Natural killer cell (primary cell): ENCODE measurements at regions not wholly inside any gene's neighbourhood (a gene's known extent, or its start where the extent isn't known, plus 50 kb on each side); places are given as distances from the start of the nearest gene placed in this dataset.

ENCODE experiments used
- ATAC-seq, 3 donors: fragments of 150-1000 bp in 2 of 3; fragments of 200-7000 bp in 1 of 3; cut with Tn5 transposase; 1 replicate in 1 of 3; 2 replicates in 2 of 3; pipeline ENCODE4 v1.10.0; 2021; ENCODE audit warnings: mild to moderate bottlenecking in 2 of 3, moderate library complexity in 2 of 3
- DNase-seq, 2 donors: peaks; one replicate each; pipeline versions ENCODE4 v3.0.0 to v3.0.0-alpha.2; 2013 to 2021; ENCODE audit warnings: mixed read lengths in 1 of 2
- H3K27ac ChIP-seq: one replicate; pipeline ENCODE4 v1.5.1; 2013; ENCODE audit warnings: mild to moderate bottlenecking, low read length
- H3K27me3 ChIP-seq: one replicate; pipeline ENCODE4 v1.6.1; 2013; ENCODE audit warnings: low read length; ENCODE audit not compliant: control insufficient read depth, insufficient read depth
- H3K36me3 ChIP-seq: one replicate; pipeline ENCODE4 v1.6.1; 2013; ENCODE audit warnings: low read length; ENCODE audit not compliant: control insufficient read depth, insufficient read depth
- H3K4me1 ChIP-seq: one replicate; pipeline ENCODE4 v1.6.1; 2013; ENCODE audit warnings: low read length; ENCODE audit not compliant: control insufficient read depth, insufficient read depth
- H3K4me3 ChIP-seq: one replicate; pipeline ENCODE4 v1.5.1; 2013; ENCODE audit warnings: low read length
- H3K9me3 ChIP-seq: one replicate; pipeline ENCODE4 v1.6.1; 2013; ENCODE audit warnings: low read length; ENCODE audit not compliant: control insufficient read depth, insufficient read depth
- H3K27ac Mint-ChIP-seq, 2 donors: one replicate each; pipeline ENCODE4 v1.8.0; 2022; ENCODE audit warnings: mild to moderate bottlenecking in 2 of 2, mixed read lengths in 2 of 2, moderate library complexity in 1 of 2
- H3K27me3 Mint-ChIP-seq, 2 donors: one replicate each; pipeline ENCODE4 v1.8.0; 2022; ENCODE audit warnings: low read depth in 2 of 2, mixed read lengths in 2 of 2
- H3K36me3 Mint-ChIP-seq: one replicate; pipeline ENCODE4 v1.8.0; 2022; ENCODE audit warnings: mixed read lengths
- H3K4me1 Mint-ChIP-seq, 2 donors: one replicate each; pipeline ENCODE4 v1.8.0; 2022; ENCODE audit warnings: mixed read lengths in 2 of 2
- H3K4me3 Mint-ChIP-seq: one replicate; pipeline ENCODE4 v1.8.0; 2022; ENCODE audit warnings: mild to moderate bottlenecking, moderate library complexity, mixed read lengths
- H3K9me3 Mint-ChIP-seq, 2 donors: one replicate each; pipeline ENCODE4 v1.8.0; 2022; ENCODE audit warnings: mixed read lengths in 2 of 2
- CTCF ChIP-seq: fragments of 200-600 bp; IDR thresholded peaks from one replicate; pipeline ENCODE4 v1.8.0; 2022; ENCODE audit warnings: antibody characterized with exemption
- WGBS: methylation state at CpG from one replicate; pipeline ENCODE4 v1.1.7; 2013; ENCODE audit warnings: missing lambda C conversion rate; ENCODE audit not compliant: insufficient coverage; 5-methylcytosine and 5-hydroxymethylcytosine counted together
- intact Hi-C: fragments of 100-400 bp; cut with micrococcal nuclease; formaldehyde crosslinking; loops from one replicate; pipeline ENCODE4 v1.14.2; 2022

GRCh38 chr14:51512316-51512715 lies 139.4 kb upstream of the FRMD6 start:
- H3K27ac Mint-ChIP-seq = no peak overlapping the region
- WGBS = 87% methylated on average over 2 of the region's 2 CpGs
- intact Hi-C loops = no loop called here

GRCh38 chr14:51513281-51513680 lies 138.4 kb upstream of the FRMD6 start:
- no peaks in the 10 kb centered on the region for H3K9me3 ChIP-seq
- H3K27ac ChIP-seq = no peak overlapping the region
- WGBS = 73% methylated on average over 3 of the region's 3 CpGs
- H3K4me3 ChIP-seq = no peak overlapping the region
- Mint-ChIP-seq H3K4me3 (no peak overlapping the region), H3K4me1 (no peaks in the 10 kb centered on the region), H3K9me3 (no peaks in the 10 kb centered on the region), H3K27ac (no peak overlapping the region), H3K27me3 (peaks cover 13 to 37% of the 10 kb centered on the region in 2 donors), H3K36me3 (no peaks in the 10 kb centered on the region)
- no peaks in the 10 kb centered on the region for H3K27me3 ChIP-seq
- intact Hi-C loops = no loop called here
- no peak for ATAC-seq
- H3K4me1 ChIP-seq = no peaks in the 10 kb centered on the region
- no peaks in the 10 kb centered on the region for H3K36me3 ChIP-seq
- TF ChIP-seq CTCF = no peak
- no peak for DNase-seq

More at GRCh38 chr14:51512316-51512715, 139.4 kb upstream of the FRMD6 start:
- ATAC-seq = no peak
- H3K4me1 ChIP-seq = no peaks in the 10 kb centered on the region
- H3K4me1 Mint-ChIP-seq = no peaks in the 10 kb centered on the region
- H3K36me3 ChIP-seq = no peaks in the 10 kb centered on the region
- peaks cover 13 to 32% of the 10 kb centered on the region in 2 donors for H3K27me3 Mint-ChIP-seq
- H3K27me3 ChIP-seq = no peaks in the 10 kb centered on the region
- no peak for DNase-seq
- no peak overlapping the region for H3K27ac ChIP-seq
- H3K9me3 ChIP-seq = no peaks in the 10 kb centered on the region
- no peak overlapping the region for H3K4me3 ChIP-seq
- no peaks in the 10 kb centered on the region for H3K36me3 Mint-ChIP-seq
- H3K4me3 Mint-ChIP-seq = no peak overlapping the region
- no peak for TF ChIP-seq CTCF
- no peaks in the 10 kb centered on the region for H3K9me3 Mint-ChIP-seq

GRCh38 chr14:51513933-51514332 lies 137.8 kb upstream of the FRMD6 start:
- Histone ChIP-seq H3K4me1 (no peaks in the 10 kb centered on the region), H3K4me3 (no peak overlapping the region), H3K27me3 (no peaks in the 10 kb centered on the region), H3K9me3 (no peaks in the 10 kb centered on the region), H3K27ac (no peak overlapping the region), H3K36me3 (no peaks in the 10 kb centered on the region)
- intact Hi-C loops = no loop called here
- DNase-seq (no peak), ATAC-seq (no peak)
- no CpG with 5 or more reads among the region's 2 CpGs for WGBS
- Mint-ChIP-seq H3K4me1 (no peaks in the 10 kb centered on the region), H3K27ac (no peak overlapping the region), H3K9me3 (no peaks in the 10 kb centered on the region), H3K27me3 (peaks cover 12 to 31% of the 10 kb centered on the region in 2 donors), H3K4me3 (no peak overlapping the region), H3K36me3 (no peaks in the 10 kb centered on the region)
- TF ChIP-seq CTCF = no peak

- H3K36me3 Mint-ChIP-seq = no peaks in the 10 kb centered on the region
- no peak overlapping the region for H3K4me3 Mint-ChIP-seq
- intact Hi-C loops = no loop called here
- DNase-seq (no peak), ATAC-seq (no peak)
- 94% methylated on average over 3 of the region's 3 CpGs for WGBS
- Histone ChIP-seq H3K36me3 (no peaks in the 10 kb centered on the region), H3K27ac (no peak overlapping the region), H3K4me1 (no peaks in the 10 kb centered on the region), H3K27me3 (no peaks in the 10 kb centered on the region), H3K9me3 (no peaks in the 10 kb centered on the region), H3K4me3 (no peak overlapping the region)
- no peaks in the 10 kb centered on the region for H3K9me3 Mint-ChIP-seq
- no peak for TF ChIP-seq CTCF
- H3K4me1 Mint-ChIP-seq = no peaks in the 10 kb centered on the region
- no peak overlapping the region for H3K27ac Mint-ChIP-seq
- peaks cover 20 to 39% of the 10 kb centered on the region in 2 donors for H3K27me3 Mint-ChIP-seq
Observed at GRCh38 chr14:51515611-51516010, 136.1 kb upstream of the FRMD6 start.
